HUES64 (cell line): ENCODE measurements at regions not wholly inside any gene's neighbourhood (a gene's known extent, or its start where the extent isn't known, plus 50 kb on each side); places are given as distances from the start of the nearest gene placed in this dataset.

Experiments used
- H3K27ac ChIP-seq: 2 replicates; pipeline ENCODE4 v1.7.0; 2013; ENCODE audit warnings: low read depth, low read length, inconsistent platforms
- H3K27me3 ChIP-seq: 2 replicates; pipeline ENCODE4 v1.6.1; 2013; ENCODE audit warnings: mild to moderate bottlenecking, low read length; ENCODE audit not compliant: insufficient read depth
- H3K36me3 ChIP-seq: 2 replicates; pipeline ENCODE4 v1.6.1; 2013; ENCODE audit warnings: mild to moderate bottlenecking, low read length; ENCODE audit not compliant: insufficient read depth
- H3K4me1 ChIP-seq: 2 replicates; pipeline ENCODE4 v1.6.1; 2013; ENCODE audit warnings: mild to moderate bottlenecking, low read length, moderate library complexity; ENCODE audit not compliant: insufficient read depth
- H3K4me3 ChIP-seq: 2 replicates; pipeline ENCODE4 v1.5.1; 2013; ENCODE audit warnings: mild to moderate bottlenecking, low read length, moderate library complexity
- H3K9ac ChIP-seq: 2 replicates; pipeline ENCODE4 v1.6.1; 2013; ENCODE audit warnings: mild to moderate bottlenecking, low read depth, low read length
- H3K9me3 ChIP-seq: 2 replicates; pipeline ENCODE4 v1.6.1; 2013; ENCODE audit warnings: low read depth, low read length; ENCODE audit not compliant: insufficient read depth
- WGBS: fragments of 150-250, 120-280 bp; methylation state at CpG from one replicate; pipeline ENCODE4 v1.1.7; 2013; ENCODE audit warnings: missing lambda C conversion rate; 5-methylcytosine and 5-hydroxymethylcytosine counted together

GRCh38 chr12:16913832-16914490 is 308.0 kb upstream of the LMO3 start:
- peaks cover 4% of the 10 kb centered on the region; the same call in 1 of the 2 replicates for H3K9me3 ChIP-seq
- no peak overlapping the region for H3K4me3 ChIP-seq
- H3K9ac ChIP-seq = no peak overlapping the region
- H3K4me1 ChIP-seq = no peaks in the 10 kb centered on the region
- H3K27me3 ChIP-seq = no peaks in the 10 kb centered on the region
- H3K36me3 ChIP-seq = no peaks in the 10 kb centered on the region
- WGBS = 90% methylated on average over 1 of the region's 1 CpG
- no peak overlapping the region for H3K27ac ChIP-seq

GRCh38 chr12:16901946-16902345 is 296.0 kb upstream of the LMO3 start:
- no peak overlapping the region for H3K9ac ChIP-seq
- H3K4me3 ChIP-seq = no peak overlapping the region
- no peaks in the 10 kb centered on the region for H3K4me1 ChIP-seq
- H3K27me3 ChIP-seq = no peaks in the 10 kb centered on the region
- 88% methylated on average over 2 of the region's 3 CpGs for WGBS
- no peaks in the 10 kb centered on the region for H3K9me3 ChIP-seq
- H3K36me3 ChIP-seq = no peaks in the 10 kb centered on the region
- no peak overlapping the region for H3K27ac ChIP-seq

GRCh38 chr12:16893426-16893825 is 287.5 kb upstream of the LMO3 start:
- H3K9ac ChIP-seq = no peak overlapping the region
- no peak overlapping the region for H3K27ac ChIP-seq
- H3K36me3 ChIP-seq = no peaks in the 10 kb centered on the region
- H3K4me3 ChIP-seq = no peak overlapping the region
- 98% methylated on average over 14 of the region's 14 CpGs for WGBS
- no peaks in the 10 kb centered on the region for H3K9me3 ChIP-seq
- no peaks in the 10 kb centered on the region for H3K4me1 ChIP-seq
- H3K27me3 ChIP-seq = no peaks in the 10 kb centered on the region

- Histone ChIP-seq H3K27me3 (no peaks in the 10 kb centered on the region), H3K27ac (no peak overlapping the region), H3K4me1 (no peaks in the 10 kb centered on the region), H3K9ac (no peak overlapping the region), H3K4me3 (no peak overlapping the region), H3K36me3 (no peaks in the 10 kb centered on the region), H3K9me3 (no peaks in the 10 kb centered on the region)
These were observed 285.7 kb upstream of the LMO3 start for GRCh38 chr12:16891673-16892072.

- Histone ChIP-seq H3K4me3 (no peak overlapping the region), H3K27ac (no peak overlapping the region), H3K36me3 (no peaks in the 10 kb centered on the region), H3K9me3 (no peaks in the 10 kb centered on the region), H3K9ac (no peak overlapping the region), H3K4me1 (no peaks in the 10 kb centered on the region; the same call in 1 of the 2 replicates), H3K27me3 (no peaks in the 10 kb centered on the region)
- WGBS = no CpG with 5 or more reads among the region's 2 CpGs
These were observed 278.9 kb upstream of the LMO3 start for GRCh38 chr12:16884819-16885218.

GRCh38 chr12:16884056-16884455 is 278.1 kb upstream of the LMO3 start:
- Histone ChIP-seq H3K27me3 (no peaks in the 10 kb centered on the region), H3K9ac (no peak overlapping the region), H3K27ac (no peak overlapping the region), H3K4me1 (no peaks in the 10 kb centered on the region; the same call in 1 of the 2 replicates), H3K9me3 (no peaks in the 10 kb centered on the region), H3K36me3 (no peaks in the 10 kb centered on the region), H3K4me3 (no peak overlapping the region)
- WGBS = 92% methylated on average over 1 of the region's 1 CpG

GRCh38 chr12:16881986-16882570 is 276.1 kb upstream of the LMO3 start:
- Histone ChIP-seq H3K4me3 (no peak overlapping the region), H3K27ac (no peak overlapping the region), H3K27me3 (no peaks in the 10 kb centered on the region), H3K36me3 (no peaks in the 10 kb centered on the region), H3K9me3 (no peaks in the 10 kb centered on the region), H3K9ac (no peak overlapping the region), H3K4me1 (no peaks in the 10 kb centered on the region; the same call in 1 of the 2 replicates)
- 96% methylated on average over 4 of the region's 4 CpGs for WGBS

GRCh38 chr12:16880864-16881285 is 274.9 kb upstream of the LMO3 start:
- no peak overlapping the region for H3K27ac ChIP-seq
- H3K4me1 ChIP-seq = no peaks in the 10 kb centered on the region; the same call in 1 of the 2 replicates
- no peak overlapping the region for H3K4me3 ChIP-seq
- no peaks in the 10 kb centered on the region for H3K9me3 ChIP-seq
- no peaks in the 10 kb centered on the region for H3K36me3 ChIP-seq
- WGBS = 57% methylated on average over 8 of the region's 10 CpGs
- H3K27me3 ChIP-seq = no peaks in the 10 kb centered on the region
- H3K9ac ChIP-seq = no peak overlapping the region

GRCh38 chr12:16870845-16871244 is 264.9 kb upstream of the LMO3 start:
- no peak overlapping the region for H3K9ac ChIP-seq
- H3K27me3 ChIP-seq = no peaks in the 10 kb centered on the region
- no peaks in the 10 kb centered on the region for H3K36me3 ChIP-seq
- no peaks in the 10 kb centered on the region for H3K9me3 ChIP-seq
- no peak overlapping the region for H3K27ac ChIP-seq
- no peak overlapping the region for H3K4me3 ChIP-seq
- no peaks in the 10 kb centered on the region for H3K4me1 ChIP-seq
- 100% methylated on average over 1 of the region's 1 CpG for WGBS

- H3K4me3 ChIP-seq = no peak overlapping the region
- no peaks in the 10 kb centered on the region for H3K9me3 ChIP-seq
- H3K36me3 ChIP-seq = no peaks in the 10 kb centered on the region
- no peaks in the 10 kb centered on the region for H3K4me1 ChIP-seq
- H3K27ac ChIP-seq = no peak overlapping the region
- H3K9ac ChIP-seq = no peak overlapping the region
- no peaks in the 10 kb centered on the region for H3K27me3 ChIP-seq
These were observed 257.8 kb upstream of the LMO3 start for GRCh38 chr12:16863742-16864141.

- no peak overlapping the region for H3K9ac ChIP-seq
- H3K9me3 ChIP-seq = no peaks in the 10 kb centered on the region
- no peak overlapping the region for H3K4me3 ChIP-seq
- H3K27me3 ChIP-seq = no peaks in the 10 kb centered on the region
- peaks cover 3% of the 10 kb centered on the region; the same call in 1 of the 2 replicates for H3K4me1 ChIP-seq
- no CpG with 5 or more reads among the region's 1 CpG for WGBS
- no peak overlapping the region for H3K27ac ChIP-seq
- no peaks in the 10 kb centered on the region for H3K36me3 ChIP-seq
These were observed 251.5 kb upstream of the LMO3 start for GRCh38 chr12:16857456-16857923.
